GM12878 (cell line): ENCODE measurements at regions not wholly inside any gene's neighbourhood (a gene's known extent, or its start where the extent isn't known, plus 50 kb on each side); places are given as distances from the start of the nearest gene placed in this dataset.

Experiments used
- ATAC-seq: fragments of 200-7000 bp; cut with Tn5 transposase; 3 replicates; pipeline ENCODE4 v1.9.1; 2020; ENCODE audit warnings: mild to moderate bottlenecking, moderate library complexity
- BruUV-seq: library from RNA; stranded (reverse); fragments of 400-500 nt; replicated peaks from 2 replicates; lab custom pipeline; 2021; lab: Mats Ljungman, UMichigan
- CTCF ChIA-PET: fragments of 300-600 bp; sonication (Branson Sonifier 250); formaldehyde crosslinking; extraction: SDS; loops from one replicate; lab custom pipeline; 2021; ENCODE audit warnings: inconsistent platforms; lab: Yijun Ruan, JAX
- POLR2A ChIA-PET: fragments of 350-600 bp; formaldehyde crosslinking; extraction: SDS; loops from one replicate; lab custom pipeline; 2021; ENCODE audit warnings: inconsistent platforms; lab: Charles Lee
- RAD21 ChIA-PET: fragments of 300-600 bp; sonication (Branson Sonifier 250); formaldehyde crosslinking; loops from one replicate; lab custom pipeline; 2023; ENCODE audit warnings: antibody characterized with exemption; ENCODE audit not compliant: unreplicated experiment; lab: Charles Lee
- SMC1A ChIA-PET: fragments of 300-600 bp; sonication (Branson Sonifier 250); formaldehyde crosslinking; loops from one replicate; lab custom pipeline; 2023; ENCODE audit not compliant: unreplicated experiment, uncharacterized antibody; lab: Charles Lee
- DNase-seq: peaks from one replicate; pipeline ENCODE4 v3.0.0-alpha.2; 2011; ENCODE audit warnings: low read depth, low spot score
- FAIRE-seq: peaks from 3 replicates; lab custom pipeline; 2011; peaks lifted over from hg19 to GRCh38; lab: Jason Lieb, UNC
- H2AFZ ChIP-seq: 2 replicates; pipeline ENCODE4 v1.6.0; 2011; ENCODE audit warnings: low read depth, low read length, control low read depth; ENCODE audit not compliant: control insufficient read depth
- H3K27ac ChIP-seq: 2 replicates; pipeline ENCODE4 v1.5.1; 2011; ENCODE audit warnings: control low read depth; ENCODE audit not compliant: control insufficient read depth, insufficient read depth
- H3K27me3 ChIP-seq, 2 experiments: replicated peaks in 1 of 2; 2 replicates each; pipeline versions ENCODE4 v1.6.0 to v1.6.1; 2011; ENCODE audit warnings: low read length in 1 of 2; ENCODE audit not compliant: control insufficient read depth in 2 of 2, insufficient read depth in 2 of 2
- H3K36me3 ChIP-seq, 2 experiments: 2 replicates each; pipeline ENCODE4 v1.5.1; 2011; ENCODE audit warnings: low read length in 1 of 2; ENCODE audit not compliant: control insufficient read depth in 2 of 2, insufficient read depth in 2 of 2
- H3K4me1 ChIP-seq: 2 replicates; pipeline ENCODE4 v1.6.1; 2011; ENCODE audit warnings: mild to moderate bottlenecking, low read length, moderate library complexity, mixed read lengths; ENCODE audit not compliant: control insufficient read depth, insufficient read depth
- H3K4me2 ChIP-seq: 2 replicates; pipeline ENCODE4 v1.6.0; 2011; ENCODE audit warnings: control low read depth; ENCODE audit not compliant: control insufficient read depth, insufficient read depth
- H3K4me3 ChIP-seq: fragments of 200-600 bp; sonication (generic); 2 replicates; pipeline ENCODE4 v1.5.1; 2016
- H3K79me2 ChIP-seq: 2 replicates; pipeline ENCODE4 v1.6.0; 2011; ENCODE audit warnings: low read length; ENCODE audit not compliant: control insufficient read depth, insufficient read depth
- H3K9ac ChIP-seq: 2 replicates; pipeline ENCODE4 v1.8.0; 2011; ENCODE audit warnings: low read length, control low read depth, mixed read lengths; ENCODE audit not compliant: control insufficient read depth, insufficient read depth
- H3K9me3 ChIP-seq: replicated peaks from 3 replicates; pipeline ENCODE4 v1.5.1; 2011; ENCODE audit warnings: mild to moderate bottlenecking, low read length; ENCODE audit not compliant: control insufficient read depth, insufficient read depth
- H4K20me1 ChIP-seq: 2 replicates; pipeline ENCODE4 v1.6.0; 2011; ENCODE audit not compliant: control insufficient read depth, insufficient read depth
- CREM ChIP-seq: IDR thresholded peaks from 2 replicates; pipeline ENCODE4 v1.6.1; 2014; ENCODE audit warnings: antibody characterized with exemption, low read depth
- GABPA ChIP-seq: IDR thresholded peaks from 2 replicates; pipeline ENCODE4 v1.6.1; 2014; ENCODE audit warnings: antibody characterized with exemption, low read depth, mild to moderate bottlenecking, inconsistent platforms
- HCFC1 ChIP-seq: fragments of 150-350 bp; IDR thresholded peaks from 2 replicates; pipeline ENCODE4 v1.6.1; 2014; ENCODE audit warnings: low read length
- HDGF ChIP-seq: fragments of 450-650 bp; IDR thresholded peaks from 2 replicates; pipeline ENCODE4 v1.6.1; 2016; ENCODE audit warnings: antibody characterized with exemption
- MEF2B ChIP-seq: fragments of 450-650 bp; IDR thresholded peaks from 2 replicates; pipeline ENCODE4 v1.6.1; 2018; ENCODE audit warnings: mild to moderate bottlenecking, moderate library complexity; ENCODE audit not compliant: partially characterized antibody, poor library complexity, severe bottlenecking
- MTA2 ChIP-seq: fragments of 450-650 bp; IDR thresholded peaks from 2 replicates; pipeline ENCODE4 v1.6.1; 2016; ENCODE audit warnings: low read depth, mild to moderate bottlenecking, moderate library complexity
- NFXL1 ChIP-seq: fragments of 450-650 bp; IDR thresholded peaks from 2 replicates; pipeline ENCODE4 v1.6.1; 2017; ENCODE audit warnings: antibody characterized with exemption, mild to moderate bottlenecking, borderline replicate concordance
- NFYB ChIP-seq: IDR thresholded peaks from 2 replicates; pipeline ENCODE4 v1.6.1; 2011; ENCODE audit warnings: low read depth, mild to moderate bottlenecking, low read length, improper control_type of control experiment, moderate library complexity; ENCODE audit not compliant: insufficient read depth
- NR2F1 ChIP-seq: fragments of 450-650 bp; conservative IDR thresholded peaks from 2 replicates; pipeline ENCODE4 v1.6.1; 2017; ENCODE audit warnings: mild to moderate bottlenecking
- RAD51 ChIP-seq: fragments of 450-650 bp; IDR thresholded peaks from 2 replicates; pipeline ENCODE4 v1.6.1; 2016; ENCODE audit warnings: moderate library complexity, mild to moderate bottlenecking, inconsistent platforms
- RB1 ChIP-seq: fragments of 450-650 bp; formaldehyde crosslinking; IDR thresholded peaks from 2 replicates; pipeline ENCODE4 v1.6.1; 2017; ENCODE audit warnings: mild to moderate bottlenecking, borderline replicate concordance
- RFX5 ChIP-seq: IDR thresholded peaks from 2 replicates; pipeline ENCODE4 v1.6.1; 2011; ENCODE audit warnings: low read depth, low read length, improper control_type of control experiment
- SMARCA5 ChIP-seq: fragments of 450-650 bp; IDR thresholded peaks from 2 replicates; pipeline ENCODE4 v1.6.1; 2017; ENCODE audit warnings: mild to moderate bottlenecking
- SREBF1 ChIP-seq: IDR thresholded peaks from 2 replicates; pipeline ENCODE4 v1.6.1; 2012; ENCODE audit warnings: mild to moderate bottlenecking, low read length
- SREBF2 ChIP-seq: IDR thresholded peaks from 2 replicates; pipeline ENCODE4 v1.6.1; 2012; ENCODE audit warnings: mild to moderate bottlenecking, low read length
- STAT3 ChIP-seq: IDR thresholded peaks from 2 replicates; pipeline ENCODE4 v1.6.1; 2011; ENCODE audit warnings: low read depth, low read length, improper control_type of control experiment
- TCF12 ChIP-seq: IDR thresholded peaks from 2 replicates; pipeline ENCODE4 v1.6.1; 2011; ENCODE audit warnings: low read depth, mild to moderate bottlenecking, low read length
- ZNF622 ChIP-seq: fragments of 450-650 bp; IDR thresholded peaks from 2 replicates; pipeline ENCODE4 v1.6.1; 2017; ENCODE audit warnings: mild to moderate bottlenecking, inconsistent platforms
- WGBS: methylation state at CpG from one replicate; pipeline ENCODE4 v1.1.6; 2016; ENCODE audit warnings: low lambda C conversion rate; ENCODE audit not compliant: insufficient replicate concordance, insufficient coverage; ENCODE audit errors: missing lambda C conversion rate; 5-methylcytosine and 5-hydroxymethylcytosine counted together
- in situ Hi-C: fragments of 300-500 bp; cut with MboI; formaldehyde crosslinking; loops from 9 replicates; pipeline ENCODE4 v1.14.3; 2018; ENCODE audit warnings: mixed read lengths
- intact Hi-C: fragments of 100-400 bp; cut with micrococcal nuclease; formaldehyde crosslinking; loops from one replicate; pipeline ENCODE4 v1.14.2; 2022; ENCODE audit not compliant: unreplicated experiment
- TF ChIP-seq, protein P1 (sequence below): IDR thresholded peaks from 2 replicates; pipeline ENCODE4 v1.6.1; 2012; ENCODE audit warnings: low read depth, low read length, improper control_type of control experiment

DNA sequence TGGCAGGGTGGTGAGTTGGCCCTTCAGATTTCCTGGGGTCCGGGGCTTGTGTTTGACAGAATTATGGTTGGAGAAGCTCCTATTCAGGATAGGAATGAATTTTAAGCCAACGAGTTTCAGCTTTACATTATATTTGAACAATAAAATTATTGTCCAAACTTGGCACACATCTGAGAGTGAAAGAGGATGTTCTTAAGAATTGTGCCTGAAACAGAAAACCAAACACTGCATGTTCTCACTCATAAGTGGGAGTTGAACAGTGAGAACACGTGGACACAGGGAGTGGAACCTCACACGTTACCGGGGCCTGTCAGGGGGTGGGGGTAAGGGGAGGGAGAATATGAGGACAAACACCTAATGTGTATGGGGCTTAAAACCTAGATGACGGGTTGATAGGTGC, 111.8 kb upstream of the ACTBL2 start:
- no peaks in the 10 kb centered on the region for H3K79me2 ChIP-seq
- no peaks in the 10 kb centered on the region for H3K27me3 ChIP-seq
- H3K36me3 ChIP-seq = no peaks in the 10 kb centered on the region
- no peak overlapping the region for H2AFZ ChIP-seq
- no peak for TF ChIP-seq GABPA
- TF ChIP-seq STAT3 = no peak
- TF ChIP-seq HCFC1 = no peak
- TF ChIP-seq RAD51 = no peak
- TF ChIP-seq SREBF2 = no peak
- ATAC-seq (no peak), FAIRE-seq (no peak), DNase-seq (no peak)
- POLR2A ChIA-PET = interaction anchor here (1.0 to 2.1 kb wide), 2 partner anchors 8 to 18 kb away, joined by 3 to 4 read pairs; no protein-coding TSS in a partner anchor
- no peaks in the 10 kb centered on the region for H4K20me1 ChIP-seq
- no peaks in the 10 kb centered on the region for H3K4me1 ChIP-seq
- in situ Hi-C loops = no loop called here
- H3K4me3 ChIP-seq = no peak overlapping the region
- no peak overlapping the region for H3K4me2 ChIP-seq
- H3K9me3 ChIP-seq = no peaks in the 10 kb centered on the region
- CTCF ChIA-PET = no interaction called here
- intact Hi-C loops = no loop called here
- H3K27ac ChIP-seq = no peak overlapping the region
- SMC1A ChIA-PET = interaction anchor here (0.8 to 1.4 kb wide), 2 partner anchors 82 to 96 kb away, joined by 3 read pairs; no protein-coding TSS in a partner anchor
- RAD21 ChIA-PET = interaction anchor here (1.1 kb wide), 1 partner anchor 17 kb away, joined by 5 read pairs; no protein-coding TSS in a partner anchor
- no peak overlapping the region for H3K9ac ChIP-seq
- no TSS peak for BruUV-seq
- WGBS = 19% methylated on average over 6 of the region's 6 CpGs

DNA sequence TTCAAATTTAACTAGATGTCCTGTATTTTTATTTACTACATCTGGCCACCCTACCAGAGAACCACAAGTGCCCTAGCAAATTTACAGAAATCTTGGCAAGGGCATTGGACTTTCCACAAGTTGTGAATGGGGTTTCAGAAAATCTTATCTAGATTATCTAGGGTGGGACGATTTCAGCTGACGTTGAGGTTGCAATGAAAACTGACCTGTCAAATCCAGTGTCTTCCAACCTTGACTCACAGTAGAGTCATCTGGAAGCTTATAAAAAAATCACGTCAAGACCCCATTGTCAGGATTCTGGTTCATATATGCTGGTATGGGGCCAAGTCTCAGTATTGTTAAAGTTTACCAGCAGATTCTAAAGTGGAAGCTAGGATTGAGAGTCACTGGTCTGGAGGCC, 109.6 kb upstream of the ACTBL2 start:
- CTCF ChIA-PET = interaction anchor here (0.9 to 1.2 kb wide), 2 partner anchors 8 to 294 kb away, joined by 3 read pairs; no protein-coding TSS in a partner anchor
- DNase-seq (no peak), ATAC-seq (no peak)
- in situ Hi-C loops = no loop called here
- no peak overlapping the region for H3K27ac ChIP-seq
- H3K4me3 ChIP-seq = no peak overlapping the region
- H4K20me1 ChIP-seq = no peaks in the 10 kb centered on the region
- intact Hi-C loops = no loop called here
- no peak overlapping the region for H3K9ac ChIP-seq
- TF ChIP-seq NR2F1 (no peak), MEF2B (no peak), ZNF622 (no peak), RB1 (no peak), NFYB (no peak), RFX5 (no peak), SMARCA5 (no peak), TCF12 (no peak), SREBF1 (no peak), RAD51 (no peak), CREM (no peak), HDGF (no peak), MTA2 (no peak), NFXL1 (no peak)
- TF ChIP-seq, protein P1, sequence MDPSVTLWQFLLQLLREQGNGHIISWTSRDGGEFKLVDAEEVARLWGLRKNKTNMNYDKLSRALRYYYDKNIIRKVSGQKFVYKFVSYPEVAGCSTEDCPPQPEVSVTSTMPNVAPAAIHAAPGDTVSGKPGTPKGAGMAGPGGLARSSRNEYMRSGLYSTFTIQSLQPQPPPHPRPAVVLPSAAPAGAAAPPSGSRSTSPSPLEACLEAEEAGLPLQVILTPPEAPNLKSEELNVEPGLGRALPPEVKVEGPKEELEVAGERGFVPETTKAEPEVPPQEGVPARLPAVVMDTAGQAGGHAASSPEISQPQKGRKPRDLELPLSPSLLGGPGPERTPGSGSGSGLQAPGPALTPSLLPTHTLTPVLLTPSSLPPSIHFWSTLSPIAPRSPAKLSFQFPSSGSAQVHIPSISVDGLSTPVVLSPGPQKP = no peak
- TF ChIP-seq, all 136 proteins: peak for 0
- no peak for FAIRE-seq
- ChIA-PET POLR2A (interaction anchor here (0.6 to 2.1 kb wide), 2 partner anchors 10 to 15 kb away, joined by 3 to 4 read pairs; no protein-coding TSS in a partner anchor), SMC1A (interaction anchor here (1.7 kb wide), 1 partner anchor 9 kb away, joined by 7 read pairs; no protein-coding TSS in a partner anchor), RAD21 (no interaction called here)
- H3K27me3 ChIP-seq = no peaks in the 10 kb centered on the region
- H3K4me1 ChIP-seq = no peaks in the 10 kb centered on the region
- H3K9me3 ChIP-seq = no peaks in the 10 kb centered on the region
- H2AFZ ChIP-seq = no peak overlapping the region
- no TSS peak for BruUV-seq
- H3K79me2 ChIP-seq = no peaks in the 10 kb centered on the region
- no peak overlapping the region for H3K4me2 ChIP-seq
- 54% methylated on average over 3 of the region's 3 CpGs for WGBS
- no peaks in the 10 kb centered on the region for H3K36me3 ChIP-seq
